Trophoblast cell (in vitro differentiated cells and primary cell): ENCODE measurements at regions not wholly inside any gene's neighbourhood (a gene's known extent, or its start where the extent isn't known, plus 50 kb on each side); places are given as distances from the start of the nearest gene placed in this dataset.

Experiments
- DNase-seq, 2 donors: peaks; one replicate each; pipeline ENCODE4 v3.0.0-alpha.2; 2016
- H2AFZ ChIP-seq: 2 replicates; pipeline ENCODE4 v1.6.1; 2013; ENCODE audit warnings: low read length, moderate library complexity, mild to moderate bottlenecking; ENCODE audit not compliant: insufficient read depth, poor library complexity
- H2AK5ac ChIP-seq: 2 replicates; pipeline ENCODE4 v1.6.1; 2013; ENCODE audit warnings: mild to moderate bottlenecking, low read length
- H2BK120ac ChIP-seq: 2 replicates; pipeline ENCODE4 v1.6.1; 2013; ENCODE audit warnings: low read length, mild to moderate bottlenecking, moderate library complexity; ENCODE audit not compliant: insufficient read depth, poor library complexity
- H2BK12ac ChIP-seq: 2 replicates; pipeline ENCODE4 v1.6.1; 2013; ENCODE audit warnings: mild to moderate bottlenecking, low read length, moderate library complexity
- H2BK5ac ChIP-seq: 2 replicates; pipeline ENCODE4 v1.6.1; 2013; ENCODE audit warnings: low read length, low read depth, moderate library complexity, mild to moderate bottlenecking; ENCODE audit not compliant: poor library complexity
- H3K14ac ChIP-seq: 2 replicates; pipeline ENCODE4 v1.6.1; 2013; ENCODE audit warnings: mild to moderate bottlenecking, low read length
- H3K18ac ChIP-seq: 2 replicates; pipeline ENCODE4 v1.6.1; 2013; ENCODE audit warnings: mild to moderate bottlenecking, low read length
- H3K23ac ChIP-seq: 2 replicates; pipeline ENCODE4 v1.6.1; 2013; ENCODE audit warnings: low read length
- H3K27ac ChIP-seq: 2 replicates; pipeline ENCODE4 v1.5.1; 2013; ENCODE audit warnings: low read depth, mild to moderate bottlenecking, inconsistent platforms, low read length, moderate library complexity
- H3K27me3 ChIP-seq: 2 replicates; pipeline ENCODE4 v1.6.1; 2013; ENCODE audit warnings: inconsistent platforms, mild to moderate bottlenecking, low read length, moderate library complexity; ENCODE audit not compliant: insufficient read depth
- H3K36me3 ChIP-seq, 2 experiments: 1 replicate in 1 of 2; 2 replicates in 1 of 2; pipeline ENCODE4 v1.6.1; 2013; ENCODE audit warnings: low read length in 2 of 2, mild to moderate bottlenecking in 2 of 2, moderate library complexity in 1 of 2; ENCODE audit not compliant: insufficient read depth in 2 of 2, control insufficient read depth in 1 of 2
- H3K4ac ChIP-seq: 2 replicates; pipeline ENCODE4 v1.6.1; 2013; ENCODE audit warnings: low read depth, mild to moderate bottlenecking, low read length, moderate library complexity
- H3K4me1 ChIP-seq, 2 experiments: 1 replicate in 1 of 2; 2 replicates in 1 of 2; pipeline ENCODE4 v1.6.1; 2013; ENCODE audit warnings: low read length in 2 of 2, mild to moderate bottlenecking in 2 of 2, moderate library complexity in 1 of 2; ENCODE audit not compliant: insufficient read depth in 2 of 2, control insufficient read depth in 1 of 2
- H3K4me2 ChIP-seq: 2 replicates; pipeline ENCODE4 v1.6.1; 2013; ENCODE audit warnings: inconsistent platforms, mild to moderate bottlenecking, low read length, moderate library complexity
- H3K4me3 ChIP-seq: 2 replicates; pipeline ENCODE4 v1.5.1; 2013; ENCODE audit warnings: mild to moderate bottlenecking, low read depth, low read length, inconsistent platforms
- H3K79me1 ChIP-seq: one replicate; pipeline ENCODE4 v1.6.1; 2013; ENCODE audit warnings: low read length
- H3K79me2 ChIP-seq: 2 replicates; pipeline ENCODE4 v1.6.1; 2013; ENCODE audit warnings: low read length, mild to moderate bottlenecking; ENCODE audit not compliant: control insufficient read depth, insufficient read depth, poor library complexity
- H3K9ac ChIP-seq: 2 replicates; pipeline ENCODE4 v1.6.1; 2013; ENCODE audit warnings: mild to moderate bottlenecking, low read length
- H3K9me3 ChIP-seq: 2 replicates; pipeline ENCODE4 v1.6.1; 2013; ENCODE audit warnings: low read depth, mild to moderate bottlenecking, control low read depth, inconsistent platforms, low read length; ENCODE audit not compliant: insufficient read depth
- H4K12ac ChIP-seq: 2 replicates; pipeline ENCODE4 v1.6.1; 2013; ENCODE audit warnings: low read depth, mild to moderate bottlenecking, low read length, moderate library complexity
- H4K8ac ChIP-seq: 2 replicates; pipeline ENCODE4 v1.6.1; 2013; ENCODE audit warnings: low read depth, mild to moderate bottlenecking, low read length, moderate library complexity
- H4K91ac ChIP-seq: one replicate; pipeline ENCODE4 v1.6.1; 2013; ENCODE audit warnings: low read depth, mild to moderate bottlenecking, low read length, moderate library complexity
- WGBS: extraction: QIAGEN DNeasy Blood & Tissue Kit; methylation state at CpG from one replicate; pipeline ENCODE4 v1.1.7; 2013; ENCODE audit warnings: missing lambda C conversion rate; ENCODE audit not compliant: insufficient read length, insufficient coverage; ENCODE audit errors: extremely low coverage; 5-methylcytosine and 5-hydroxymethylcytosine counted together

DNA sequence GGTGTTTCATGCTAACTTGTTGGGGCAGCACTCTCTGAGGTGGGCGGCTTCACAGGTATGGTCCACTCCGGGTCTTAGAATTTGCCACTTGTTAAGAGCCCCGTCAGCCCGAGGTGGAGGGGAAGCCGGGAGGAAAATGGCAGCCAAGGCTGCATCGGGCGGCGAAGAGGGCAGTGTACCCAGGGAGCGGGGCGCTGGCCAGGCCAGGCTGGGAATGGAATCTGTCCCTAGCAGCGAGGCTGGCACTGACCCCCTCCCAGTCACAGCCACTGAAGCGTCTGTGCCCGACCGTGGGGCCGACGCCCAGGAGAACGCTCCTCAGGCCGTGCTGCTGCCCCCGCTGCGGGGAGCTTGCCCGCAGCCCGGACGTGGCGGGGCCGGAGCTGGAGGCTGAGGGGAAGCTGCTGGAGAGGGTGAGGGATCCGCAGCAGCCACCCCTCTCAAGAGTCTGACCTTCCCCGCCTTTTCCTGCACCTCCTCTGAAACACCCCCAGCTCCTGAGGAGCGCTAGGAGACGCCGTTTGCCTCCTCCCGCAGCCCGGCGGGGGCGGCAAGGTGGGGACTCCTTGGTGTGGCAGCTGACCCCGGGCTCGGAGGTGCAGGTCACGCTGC, 313.8 kb upstream of the SPRY2 start:
- no peak overlapping the region for H2AFZ ChIP-seq
- H3K14ac ChIP-seq, result no peak overlapping the region
- WGBS, result no CpG with 5 or more reads among the region's 37 CpGs
- no peak overlapping the region for H2BK5ac ChIP-seq
- H3K4ac ChIP-seq, result no peak overlapping the region
- no peak overlapping the region for H2BK120ac ChIP-seq
- no peak overlapping the region for H3K23ac ChIP-seq
- no peak overlapping the region for H3K4me2 ChIP-seq
- no peak overlapping the region for H3K27ac ChIP-seq
- H3K9ac ChIP-seq, result no peak overlapping the region
- H4K8ac ChIP-seq, result no peak overlapping the region
- no peak overlapping the region for H4K91ac ChIP-seq
- H4K12ac ChIP-seq, result no peak overlapping the region
- no peaks in the 10 kb centered on the region for H3K4me1 ChIP-seq
- no peak for DNase-seq
- no peaks in the 10 kb centered on the region for H3K36me3 ChIP-seq
- no peaks in the 10 kb centered on the region for H3K9me3 ChIP-seq
- no peaks in the 10 kb centered on the region for H3K27me3 ChIP-seq
- no peaks in the 10 kb centered on the region for H3K79me2 ChIP-seq
- no peak overlapping the region for H3K4me3 ChIP-seq
- H3K79me1 ChIP-seq, result no peaks in the 10 kb centered on the region
- H3K18ac ChIP-seq, result no peak overlapping the region
- no peak overlapping the region for H2BK12ac ChIP-seq
- H2AK5ac ChIP-seq, result no peak overlapping the region

DNA sequence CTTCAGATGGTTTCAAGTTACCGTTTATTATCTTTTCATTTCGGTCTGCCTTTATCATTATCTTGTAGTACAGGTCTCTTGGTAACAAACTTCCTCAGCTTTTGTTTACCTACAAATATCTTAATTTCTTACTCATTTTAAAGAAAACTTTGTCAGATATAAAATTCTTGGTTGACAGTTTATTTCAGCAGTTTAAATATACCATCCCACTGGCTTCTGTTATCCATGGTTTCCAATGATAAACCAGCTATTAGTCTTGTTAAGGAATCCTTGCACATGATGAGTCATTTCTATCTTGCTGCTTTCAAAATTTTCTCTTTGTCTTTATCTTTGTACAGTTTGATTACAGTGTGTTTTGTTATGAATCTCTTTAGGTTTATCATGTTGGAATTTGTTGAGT, 308.3 kb upstream of the SPRY2 start:
- DNase-seq, result no peak
- Histone ChIP-seq H3K79me1 (no peaks in the 10 kb centered on the region), H3K18ac (no peak overlapping the region), H4K12ac (no peak overlapping the region), H2BK12ac (no peak overlapping the region), H3K23ac (no peak overlapping the region), H2AFZ (no peak overlapping the region), H3K4ac (no peak overlapping the region), H4K8ac (no peak overlapping the region), H3K36me3 (no peaks in the 10 kb centered on the region), H3K79me2 (no peaks in the 10 kb centered on the region), H3K4me2 (no peak overlapping the region), H3K4me1 (no peaks in the 10 kb centered on the region), H3K27ac (no peak overlapping the region), H3K9me3 (no peaks in the 10 kb centered on the region), H3K9ac (no peak overlapping the region), H2BK5ac (no peak overlapping the region), H3K27me3 (no peaks in the 10 kb centered on the region), H3K4me3 (no peak overlapping the region), H4K91ac (no peak overlapping the region), H2AK5ac (no peak overlapping the region), H3K14ac (no peak overlapping the region), H2BK120ac (no peak overlapping the region)
- no CpG with 5 or more reads among the region's 2 CpGs for WGBS

DNA sequence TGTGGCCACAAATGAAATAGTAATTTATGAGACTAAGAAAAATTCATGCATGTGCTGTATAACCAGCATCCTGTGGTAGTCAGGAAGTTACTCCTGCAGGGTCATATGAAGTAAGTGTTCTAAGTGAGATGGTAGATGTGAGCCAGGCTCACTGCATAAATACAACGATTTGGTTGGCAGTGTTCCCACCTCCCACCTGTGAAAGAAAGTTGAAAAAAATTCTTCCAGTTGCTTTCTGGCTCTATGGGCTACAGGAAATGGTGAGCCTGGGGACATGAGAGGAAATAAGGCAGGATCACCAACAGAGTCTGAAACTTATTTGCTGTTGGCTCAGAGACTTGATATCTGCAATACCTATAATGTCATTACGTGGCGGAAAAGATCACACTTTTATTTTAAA, 301.7 kb upstream of the SPRY2 start:
- no CpG with 5 or more reads among the region's 3 CpGs for WGBS
- H4K8ac ChIP-seq, result no peak overlapping the region
- H3K79me1 ChIP-seq, result no peaks in the 10 kb centered on the region
- no peak overlapping the region for H3K4me2 ChIP-seq
- no peak overlapping the region for H2BK12ac ChIP-seq
- no peak overlapping the region for H2BK5ac ChIP-seq
- no peak overlapping the region for H4K91ac ChIP-seq
- no peaks in the 10 kb centered on the region for H3K27me3 ChIP-seq
- H3K4me3 ChIP-seq, result no peak overlapping the region
- no peak overlapping the region for H3K23ac ChIP-seq
- H2BK120ac ChIP-seq, result no peak overlapping the region
- H3K27ac ChIP-seq, result no peak overlapping the region
- DNase-seq, result no peak
- no peaks in the 10 kb centered on the region for H3K4me1 ChIP-seq
- H4K12ac ChIP-seq, result no peak overlapping the region
- no peak overlapping the region for H3K4ac ChIP-seq
- H3K9me3 ChIP-seq, result no peaks in the 10 kb centered on the region
- H3K18ac ChIP-seq, result no peak overlapping the region
- no peaks in the 10 kb centered on the region for H3K79me2 ChIP-seq
- no peak overlapping the region for H2AFZ ChIP-seq
- H3K14ac ChIP-seq, result no peak overlapping the region
- no peak overlapping the region for H2AK5ac ChIP-seq
- H3K36me3 ChIP-seq, result no peaks in the 10 kb centered on the region
- no peak overlapping the region for H3K9ac ChIP-seq

DNA sequence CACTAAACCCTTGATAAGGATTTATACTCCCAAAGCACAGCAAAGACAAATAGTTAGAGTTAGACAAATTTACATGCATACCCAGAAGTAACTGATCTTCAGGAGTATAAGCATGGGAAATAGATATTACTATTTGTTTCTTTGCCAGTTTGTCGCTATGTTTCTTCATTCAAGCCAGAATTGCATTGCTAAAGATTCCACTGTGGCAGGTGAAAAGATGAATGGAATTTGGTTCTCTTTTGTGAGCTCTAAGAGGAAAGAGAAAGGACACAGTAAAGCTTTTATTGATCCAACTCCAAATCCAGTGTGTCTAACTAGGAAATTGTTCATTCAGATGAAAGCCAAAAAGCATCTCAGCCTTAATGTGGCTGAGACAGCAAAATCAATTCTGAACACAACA, 292.3 kb upstream of the SPRY2 start:
- H3K14ac ChIP-seq, result no peak overlapping the region
- no peak overlapping the region for H3K18ac ChIP-seq
- H3K4ac ChIP-seq, result no peak overlapping the region
- no peaks in the 10 kb centered on the region for H3K36me3 ChIP-seq
- no peak overlapping the region for H3K27ac ChIP-seq
- no peak overlapping the region for H2AFZ ChIP-seq
- no peak overlapping the region for H4K12ac ChIP-seq
- no peak overlapping the region for H4K91ac ChIP-seq
- H2BK120ac ChIP-seq, result no peak overlapping the region
- H2AK5ac ChIP-seq, result no peak overlapping the region
- no peak overlapping the region for H3K4me3 ChIP-seq
- no peaks in the 10 kb centered on the region for H3K4me1 ChIP-seq
- H3K79me2 ChIP-seq, result no peaks in the 10 kb centered on the region
- H3K9me3 ChIP-seq, result no peaks in the 10 kb centered on the region
- H2BK12ac ChIP-seq, result no peak overlapping the region
- H3K27me3 ChIP-seq, result no peaks in the 10 kb centered on the region
- no peak overlapping the region for H4K8ac ChIP-seq
- no peak for DNase-seq
- no peaks in the 10 kb centered on the region for H3K79me1 ChIP-seq
- no CpG with 5 or more reads among the region's 1 CpG for WGBS
- no peak overlapping the region for H3K9ac ChIP-seq
- H2BK5ac ChIP-seq, result no peak overlapping the region
- no peak overlapping the region for H3K23ac ChIP-seq
- no peak overlapping the region for H3K4me2 ChIP-seq
